IMR-90 (cell line): ENCODE measurements at regions not wholly inside any gene's neighbourhood (a gene's known extent, or its start where the extent isn't known, plus 50 kb on each side); places are given as distances from the start of the nearest gene placed in this dataset.

Experiments
- ATAC-seq: fragments of 200-7000 bp; cut with Tn5 transposase; 2 replicates; pipeline ENCODE4 v1.9.1; 2020; ENCODE audit warnings: low read depth, mild to moderate bottlenecking, moderate library complexity
- BruUV-seq: library from RNA; stranded (reverse); fragments of 400-500 nt; replicated peaks from 2 replicates; lab custom pipeline; 2021; lab: Mats Ljungman, UMichigan
- CTCF ChIA-PET: fragments of 300-600 bp; formaldehyde crosslinking; extraction: SDS; loops from one replicate; lab custom pipeline; 2021; ENCODE audit warnings: antibody characterized with exemption; lab: Yijun Ruan, JAX
- POLR2A ChIA-PET: fragments of 300-600 bp; sonication (Branson Sonifier 250); formaldehyde crosslinking; loops from one replicate; lab custom pipeline; 2022; ENCODE audit warnings: antibody characterized with exemption; ENCODE audit not compliant: unreplicated experiment; lab: Charles Lee
- DNase-seq: peaks from one replicate; pipeline ENCODE4 v3.0.0; 2013
- H2AFZ ChIP-seq: replicated peaks from 2 replicates; pipeline ENCODE3; 2013; ENCODE audit warnings: low read length, mild to moderate bottlenecking; ENCODE audit not compliant: poor library complexity
- H2AK5ac ChIP-seq: 2 replicates; pipeline ENCODE4 v1.6.1; 2013; ENCODE audit warnings: low read depth, low read length, inconsistent platforms
- H2AK9ac ChIP-seq: replicated peaks from 2 replicates; pipeline ENCODE3; 2013; ENCODE audit warnings: mild to moderate bottlenecking, low read depth, low read length, moderate library complexity; ENCODE audit not compliant: poor library complexity
- H2BK120ac ChIP-seq: 2 replicates; pipeline ENCODE4 v1.6.1; 2013; ENCODE audit warnings: low read depth, low read length, inconsistent platforms
- H2BK15ac ChIP-seq: 3 replicates; pipeline ENCODE4 v1.6.1; 2013; ENCODE audit warnings: low read depth, low read length, inconsistent platforms
- H2BK20ac ChIP-seq: 2 replicates; pipeline ENCODE4 v1.6.1; 2013; ENCODE audit warnings: low read depth, mild to moderate bottlenecking, inconsistent platforms, low read length, moderate library complexity
- H2BK5ac ChIP-seq: 2 replicates; pipeline ENCODE4 v1.6.1; 2013; ENCODE audit warnings: mild to moderate bottlenecking, low read depth, low read length, inconsistent platforms; ENCODE audit not compliant: poor library complexity, severe bottlenecking
- H3K14ac ChIP-seq: replicated peaks from 2 replicates; pipeline ENCODE4 v1.6.1; 2013; ENCODE audit warnings: low read depth, low read length, inconsistent platforms
- H3K18ac ChIP-seq: 2 replicates; pipeline ENCODE4 v1.6.1; 2013; ENCODE audit warnings: low read depth, low read length, control low read depth
- H3K23ac ChIP-seq: 2 replicates; pipeline ENCODE4 v1.6.1; 2013; ENCODE audit warnings: low read depth, low read length, inconsistent platforms
- H3K27ac ChIP-seq: 2 replicates; pipeline ENCODE4 v1.5.1; 2013; ENCODE audit warnings: mild to moderate bottlenecking, control low read depth, low read length; ENCODE audit not compliant: insufficient read depth
- H3K27me3 ChIP-seq: 2 replicates; pipeline ENCODE4 v1.6.1; 2013; ENCODE audit warnings: low read length; ENCODE audit not compliant: control insufficient read depth, insufficient read depth
- H3K36me3 ChIP-seq: 2 replicates; pipeline ENCODE4 v1.6.1; 2013; ENCODE audit warnings: low read length, mixed read lengths; ENCODE audit not compliant: control insufficient read depth, insufficient read depth
- H3K4ac ChIP-seq: 2 replicates; pipeline ENCODE4 v1.6.1; 2013; ENCODE audit warnings: low read depth, low read length, inconsistent platforms
- H3K4me1 ChIP-seq: 2 replicates; pipeline ENCODE4 v1.6.1; 2013; ENCODE audit warnings: low read length, mixed read lengths; ENCODE audit not compliant: control insufficient read depth, insufficient read depth
- H3K4me2 ChIP-seq: 2 replicates; pipeline ENCODE4 v1.6.1; 2013; ENCODE audit warnings: low read depth, mild to moderate bottlenecking, control low read depth, low read length, moderate library complexity
- H3K4me3 ChIP-seq: 2 replicates; pipeline ENCODE4 v1.5.1; 2013; ENCODE audit warnings: low read depth, mild to moderate bottlenecking, control low read depth, low read length, moderate library complexity; ENCODE audit not compliant: insufficient read depth
- H3K56ac ChIP-seq: 2 replicates; pipeline ENCODE4 v1.6.1; 2013; ENCODE audit warnings: low read length, inconsistent platforms; ENCODE audit not compliant: insufficient read depth; ENCODE audit errors: extremely low read depth
- H3K79me1 ChIP-seq, 2 experiments: 2 replicates each; pipeline ENCODE4 v1.6.1; 2013; ENCODE audit warnings: low read length in 2 of 2, inconsistent platforms in 1 of 2, low read depth in 1 of 2
- H3K9ac ChIP-seq: 2 replicates; pipeline ENCODE4 v1.6.1; 2013; ENCODE audit warnings: low read depth, low read length, control low read depth
- H3K9me1 ChIP-seq: 2 replicates; pipeline ENCODE4 v1.6.1; 2013; ENCODE audit warnings: low read length, inconsistent platforms; ENCODE audit not compliant: insufficient read depth
- H3K9me3 ChIP-seq: 2 replicates; pipeline ENCODE4 v1.6.1; 2013; ENCODE audit warnings: low read length; ENCODE audit not compliant: control insufficient read depth, insufficient read depth
- H4K20me1 ChIP-seq: 2 replicates; pipeline ENCODE4 v1.6.1; 2013; ENCODE audit warnings: low read length, inconsistent platforms; ENCODE audit not compliant: insufficient read depth
- H4K5ac ChIP-seq: 2 replicates; pipeline ENCODE4 v1.6.1; 2013; ENCODE audit warnings: mild to moderate bottlenecking, low read depth, low read length, control low read depth
- H4K8ac ChIP-seq, 2 experiments: 2 replicates each; pipeline ENCODE4 v1.6.1; 2013; ENCODE audit warnings: low read depth in 2 of 2, low read length in 2 of 2, control low read depth in 1 of 2, inconsistent platforms in 1 of 2
- H4K91ac ChIP-seq: 2 replicates; pipeline ENCODE4 v1.6.1; 2013; ENCODE audit warnings: low read depth, low read length, inconsistent platforms; ENCODE audit not compliant: insufficient read depth
- BHLHE40 ChIP-seq: fragments of 150-350 bp; IDR thresholded peaks from 2 replicates; pipeline ENCODE4 v1.6.1; 2016; ENCODE audit warnings: mild to moderate bottlenecking, low read depth, low read length
- CEBPB ChIP-seq: IDR thresholded peaks from 2 replicates; pipeline ENCODE4 v1.6.1; 2012; ENCODE audit warnings: low read depth, low read length, improper control_type of control experiment
- CHD1 ChIP-seq: IDR thresholded peaks from 2 replicates; pipeline ENCODE4 v1.6.1; 2012; ENCODE audit warnings: low read depth, low read length, improper control_type of control experiment
- CTCF ChIP-seq: conservative IDR thresholded peaks from 2 replicates; pipeline ENCODE4 v1.5.1; 2012; ENCODE audit warnings: mild to moderate bottlenecking, low read depth, low read length, improper control_type of control experiment
- ELK1 ChIP-seq: fragments of 150-350 bp; IDR thresholded peaks from 2 replicates; pipeline ENCODE4 v1.6.1; 2016; ENCODE audit warnings: low read depth, mild to moderate bottlenecking, low read length, moderate library complexity, borderline replicate concordance
- FOS ChIP-seq: fragments of 150-350 bp; IDR thresholded peaks from 2 replicates; pipeline ENCODE4 v1.6.1; 2016; ENCODE audit warnings: low read depth, low read length
- MAFK ChIP-seq: IDR thresholded peaks from 2 replicates; pipeline ENCODE4 v1.6.1; 2012; ENCODE audit warnings: low read depth, low read length, improper control_type of control experiment
- MAZ ChIP-seq: IDR thresholded peaks from 2 replicates; pipeline ENCODE4 v1.6.1; 2012; ENCODE audit warnings: low read depth, mild to moderate bottlenecking, low read length, improper control_type of control experiment, moderate library complexity, borderline replicate concordance
- MXI1 ChIP-seq: IDR thresholded peaks from 2 replicates; pipeline ENCODE4 v1.6.1; 2012; ENCODE audit warnings: low read depth, mild to moderate bottlenecking, low read length, moderate library complexity, borderline replicate concordance
- NFE2L2 ChIP-seq: fragments of 150-350 bp; IDR thresholded peaks from 2 replicates; pipeline ENCODE4 v1.6.1; 2016; ENCODE audit warnings: low read depth, mild to moderate bottlenecking, low read length
- POLR2A ChIP-seq: IDR thresholded peaks from 2 replicates; pipeline ENCODE4 v1.6.1; 2012; ENCODE audit warnings: mild to moderate bottlenecking, low read depth, low read length
- RAD21 ChIP-seq: IDR thresholded peaks from 2 replicates; pipeline ENCODE4 v1.6.1; 2012; ENCODE audit warnings: low read length, improper control_type of control experiment
- RCOR1 ChIP-seq: IDR thresholded peaks from 2 replicates; pipeline ENCODE4 v1.6.1; 2012; ENCODE audit warnings: mild to moderate bottlenecking, low read length, improper control_type of control experiment; ENCODE audit not compliant: insufficient replicate concordance
- RFX5 ChIP-seq: IDR thresholded peaks from 2 replicates; pipeline ENCODE4 v1.8.0; 2012; ENCODE audit warnings: low read depth, mild to moderate bottlenecking, low read length, moderate library complexity
- SMC3 ChIP-seq: fragments of 150-350 bp; IDR thresholded peaks from 2 replicates; pipeline ENCODE4 v1.6.1; 2016; ENCODE audit warnings: low read depth, mild to moderate bottlenecking, antibody characterized with exemption, low read length, moderate library complexity
- WGBS, 2 experiments: methylation state at CpG; one replicate each; pipeline versions ENCODE4 v1.1.5 to v1.1.7; 2013; ENCODE audit warnings: missing lambda C conversion rate in 2 of 2; ENCODE audit not compliant: insufficient read length in 1 of 2; ENCODE audit errors: extremely low coverage in 2 of 2; 5-methylcytosine and 5-hydroxymethylcytosine counted together
- dilution Hi-C: fragments of 300-500 bp; cut with HindIII; formaldehyde crosslinking; loops from one replicate; pipeline ENCODE4 v1.14.3; 2018; ENCODE audit warnings: low sequenced_read_pairs; ENCODE audit not compliant: unreplicated experiment
- in situ Hi-C: fragments of 300-500 bp; cut with MboI; formaldehyde crosslinking; loops from 3 replicates; pipeline ENCODE4 v1.14.3; 2019; ENCODE audit warnings: low sequenced_read_pairs, inconsistent platforms, mixed read lengths
- intact Hi-C: fragments of 100-400 bp; cut with micrococcal nuclease; formaldehyde crosslinking; loops from 2 replicates; pipeline ENCODE4 v1.10.0; 2022
- TF ChIP-seq, protein P1 (sequence below): fragments of 150-350 bp; IDR thresholded peaks from 2 replicates; pipeline ENCODE4 v1.6.1; 2017; ENCODE audit warnings: mild to moderate bottlenecking, antibody characterized with exemption, low read length, low read depth

- Histone ChIP-seq H3K79me1 (no peaks in the 10 kb centered on the region), H3K4ac (no peak overlapping the region), H2BK5ac (no peak overlapping the region), H3K23ac (no peak overlapping the region), H2AK9ac (no peak overlapping the region), H3K18ac (no peak overlapping the region), H3K9ac (no peak overlapping the region), H4K8ac (no peak overlapping the region), H3K4me2 (no peak overlapping the region), H3K27me3 (no peaks in the 10 kb centered on the region), H2BK20ac (no peak overlapping the region), H2AK5ac (no peak overlapping the region), H3K4me1 (no peaks in the 10 kb centered on the region), H3K56ac (no peak overlapping the region), H3K9me3 (peaks cover 3% of the 10 kb centered on the region; the same call in 1 of the 2 replicates), H2AFZ (no peak overlapping the region), H3K4me3 (no peak overlapping the region), H3K14ac (no peak overlapping the region), H3K9me1 (no peaks in the 10 kb centered on the region), H4K20me1 (no peaks in the 10 kb centered on the region), H4K91ac (no peak overlapping the region), H3K27ac (no peak overlapping the region), H2BK15ac (no peak overlapping the region), H2BK120ac (no peak overlapping the region), H3K36me3 (no peaks in the 10 kb centered on the region), H4K5ac (no peak overlapping the region)
- ATAC-seq (no peak), DNase-seq (no peak)
- intact Hi-C loops (no loop called here), dilution Hi-C loops (no loop called here), in situ Hi-C loops (no loop called here)
- CTCF ChIA-PET: no interaction called here
- no CpG with 5 or more reads among the region's 1 CpG for WGBS, 2 experiments
- POLR2A ChIA-PET: no interaction called here
- BruUV-seq: no TSS peak
- no peak for TF ChIP-seq FOS
- no peak for TF ChIP-seq POLR2A
- TF ChIP-seq CTCF: no peak
- no peak for TF ChIP-seq RFX5
- TF ChIP-seq, protein P1, sequence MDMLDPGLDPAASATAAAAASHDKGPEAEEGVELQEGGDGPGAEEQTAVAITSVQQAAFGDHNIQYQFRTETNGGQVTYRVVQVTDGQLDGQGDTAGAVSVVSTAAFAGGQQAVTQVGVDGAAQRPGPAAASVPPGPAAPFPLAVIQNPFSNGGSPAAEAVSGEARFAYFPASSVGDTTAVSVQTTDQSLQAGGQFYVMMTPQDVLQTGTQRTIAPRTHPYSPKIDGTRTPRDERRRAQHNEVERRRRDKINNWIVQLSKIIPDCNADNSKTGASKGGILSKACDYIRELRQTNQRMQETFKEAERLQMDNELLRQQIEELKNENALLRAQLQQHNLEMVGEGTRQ: no peak
- no peak for TF ChIP-seq MAFK
- no peak for TF ChIP-seq ELK1
- no peak for TF ChIP-seq BHLHE40
- no peak for TF ChIP-seq MAZ
- no peak for TF ChIP-seq MXI1
- TF ChIP-seq SMC3: no peak
- no peak for TF ChIP-seq NFE2L2
- TF ChIP-seq CHD1: no peak
- TF ChIP-seq RAD21: no peak
- no peak for TF ChIP-seq RCOR1
- no peak for TF ChIP-seq CEBPB
These were observed 1028.4 kb downstream of the SI start for GRCh38 chr3:164049847-164050246.
